ENCODE measurements at regions not wholly inside any gene's neighbourhood (a gene's known extent, or its start where the extent isn't known, plus 50 kb on each side); places are given as distances from the start of the nearest gene placed in this dataset.
A peak's percentile ranks its signal among the peaks of the same experiment; 100 is the strongest.

DNA sequence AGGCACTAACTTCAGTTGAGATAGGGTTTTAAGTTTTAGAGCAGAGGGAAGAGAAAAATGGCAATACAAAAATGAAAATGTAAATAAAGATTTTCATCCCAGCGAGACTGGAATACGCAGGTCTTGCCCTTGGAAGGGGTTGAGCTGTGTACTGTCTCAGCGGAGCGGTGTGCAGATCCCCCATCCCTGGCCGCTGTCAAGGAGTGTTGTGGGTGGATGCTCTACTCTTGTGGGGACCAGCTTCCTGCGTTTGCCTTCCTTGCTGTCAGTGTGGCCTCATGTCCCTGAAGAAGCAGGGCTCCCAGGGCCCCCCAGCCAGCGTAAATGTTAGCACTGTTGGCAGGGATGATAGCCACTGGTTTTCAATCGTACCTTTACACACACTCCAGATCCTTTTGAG, 249.7 kb upstream of the PITRM1 start:
- ChIA-PET CTCF (no interaction called here), POLR2A (no interaction called here)
- intact Hi-C loops (cut with micrococcal nuclease), result no loop called here
- no peak for DNase-seq
- Mint-ChIP-seq H3K27me3 (peaks cover 27% of the 10 kb centered on the region), H3K4me3 (no peak overlapping the region), H3K9me3 (ENCODE audit: insufficient read depth) (no peaks in the 10 kb centered on the region), H3K27ac (no peak overlapping the region), H3K4me1 (peaks cover 9% of the 10 kb centered on the region)
- H3K4me1 ChIP-seq (ENCODE audit: control insufficient read depth in 2 of 2, insufficient read depth in 2 of 2, low read length in 2 of 2), result peaks cover 8 to 10% of the 10 kb centered on the region in 2 donors
- WGBS (ENCODE audit: insufficient coverage), result 84% methylated on average over 5 of the region's 8 CpGs
- no peak overlapping the region for H3K27ac ChIP-seq (ENCODE audit: low read length in 2 of 2)
- H3K27me3 ChIP-seq (replicated peaks in 1 of 4; ENCODE audit: control extremely low read depth in 1 of 4, control insufficient read depth in 3 of 4, insufficient read depth in 4 of 4, low read length in 3 of 4), result peaks cover 0 to 15% (median 0%) of the 10 kb centered on the region in 4 experiments
- H3K4me3 ChIP-seq (ENCODE audit: control extremely low read depth in 1 of 5, extremely low read depth in 1 of 5, insufficient read depth in 1 of 5, low read depth in 2 of 5, low read length in 4 of 5), result no peak overlapping the region
- no peaks in the 10 kb centered on the region for H3K79me2 ChIP-seq (ENCODE audit: control insufficient read depth, insufficient read depth, low read length)
- TF ChIP-seq, protein P1, sequence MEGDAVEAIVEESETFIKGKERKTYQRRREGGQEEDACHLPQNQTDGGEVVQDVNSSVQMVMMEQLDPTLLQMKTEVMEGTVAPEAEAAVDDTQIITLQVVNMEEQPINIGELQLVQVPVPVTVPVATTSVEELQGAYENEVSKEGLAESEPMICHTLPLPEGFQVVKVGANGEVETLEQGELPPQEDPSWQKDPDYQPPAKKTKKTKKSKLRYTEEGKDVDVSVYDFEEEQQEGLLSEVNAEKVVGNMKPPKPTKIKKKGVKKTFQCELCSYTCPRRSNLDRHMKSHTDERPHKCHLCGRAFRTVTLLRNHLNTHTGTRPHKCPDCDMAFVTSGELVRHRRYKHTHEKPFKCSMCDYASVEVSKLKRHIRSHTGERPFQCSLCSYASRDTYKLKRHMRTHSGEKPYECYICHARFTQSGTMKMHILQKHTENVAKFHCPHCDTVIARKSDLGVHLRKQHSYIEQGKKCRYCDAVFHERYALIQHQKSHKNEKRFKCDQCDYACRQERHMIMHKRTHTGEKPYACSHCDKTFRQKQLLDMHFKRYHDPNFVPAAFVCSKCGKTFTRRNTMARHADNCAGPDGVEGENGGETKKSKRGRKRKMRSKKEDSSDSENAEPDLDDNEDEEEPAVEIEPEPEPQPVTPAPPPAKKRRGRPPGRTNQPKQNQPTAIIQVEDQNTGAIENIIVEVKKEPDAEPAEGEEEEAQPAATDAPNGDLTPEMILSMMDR (IDR thresholded peaks at IDR 0.05), result no peak
- no peak for TF ChIP-seq EZH2 (IDR thresholded peaks at IDR 0.05; ENCODE audit: borderline replicate concordance, insufficient read depth, low read depth, low read length, poor library complexity, severe bottlenecking)
- no peaks in the 10 kb centered on the region for H4K20me1 ChIP-seq (ENCODE audit: control insufficient read depth, insufficient read depth, low read length, poor library complexity, severe bottlenecking)
- no peak overlapping the region for H3K4me2 ChIP-seq (replicated peaks; ENCODE audit: low read depth, low read length, poor library complexity, severe bottlenecking)
- no peak overlapping the region for H3K9ac ChIP-seq (ENCODE audit: low read length)
- H3K9me3 ChIP-seq (ENCODE audit: control extremely low read depth in 1 of 3, control insufficient read depth in 2 of 3, insufficient read depth in 1 of 3, low read length in 2 of 3), result peaks cover 0 to 11% (median 0%) of the 10 kb centered on the region in 3 donors
- H2AFZ ChIP-seq (ENCODE audit: insufficient read depth, low read depth, low read length, poor library complexity, severe bottlenecking), result no peak overlapping the region
- H3K36me3 ChIP-seq (replicated peaks in 1 of 2; ENCODE audit: control extremely low read depth in 1 of 2, control insufficient read depth in 1 of 2, extremely low read depth in 1 of 2, insufficient read depth in 2 of 2, low read length in 1 of 2), result no peaks in the 10 kb centered on the region
- ATAC-seq (ENCODE audit: low read depth), result no peak

DNA sequence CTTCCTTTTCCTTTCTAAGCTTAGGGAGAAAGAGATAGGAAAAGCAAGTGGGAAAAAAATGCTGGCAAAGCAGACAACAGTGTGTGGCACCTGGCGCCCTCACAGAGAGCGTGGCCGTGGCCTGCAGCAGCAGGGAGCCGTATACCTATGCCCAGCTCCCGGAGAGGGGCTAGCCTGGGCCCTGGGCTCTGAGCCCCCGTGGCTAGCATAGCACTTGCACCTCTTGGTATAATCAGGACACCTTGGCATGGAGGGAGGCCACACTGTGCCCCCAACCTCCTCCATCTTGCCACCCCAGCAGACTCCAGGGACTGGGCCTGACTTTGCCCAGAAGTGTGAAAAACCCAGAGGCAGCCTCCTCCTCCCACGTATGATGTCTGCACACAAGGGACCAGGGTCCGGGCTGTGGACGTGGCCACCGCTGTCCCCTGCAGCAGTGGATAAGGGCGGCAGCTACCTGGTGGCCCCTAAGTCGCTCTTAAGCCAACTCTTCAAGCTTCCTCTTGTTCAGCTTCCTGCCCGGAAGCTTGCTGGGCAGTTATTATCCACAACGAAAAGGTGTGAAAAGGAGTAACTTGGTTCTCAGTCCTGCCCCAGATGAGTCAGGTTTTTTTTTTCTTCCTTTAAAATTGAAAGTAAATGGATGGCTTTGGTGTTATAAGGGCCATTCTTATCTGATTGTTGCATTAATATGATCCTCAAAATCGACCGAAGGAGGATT, 249.1 kb upstream of the PITRM1 start:
- ATAC-seq (ENCODE audit: low read depth), result no peak
- H3K4me2 ChIP-seq (replicated peaks; ENCODE audit: low read depth, low read length, poor library complexity, severe bottlenecking), result no peak overlapping the region
- no peaks in the 10 kb centered on the region for H4K20me1 ChIP-seq (ENCODE audit: control insufficient read depth, insufficient read depth, low read length, poor library complexity, severe bottlenecking)
- peaks cover 9% of the 10 kb centered on the region for H3K4me1 Mint-ChIP-seq
- ChIA-PET CTCF (no interaction called here), POLR2A (no interaction called here)
- peak overlapping the region; percentile 19 for H2AFZ ChIP-seq (ENCODE audit: insufficient read depth, low read depth, low read length, poor library complexity, severe bottlenecking)
- H3K4me3 Mint-ChIP-seq, result no peak overlapping the region
- peaks cover 0 to 11% (median 0%) of the 10 kb centered on the region in 3 donors for H3K9me3 ChIP-seq (ENCODE audit: control extremely low read depth in 1 of 3, control insufficient read depth in 2 of 3, insufficient read depth in 1 of 3, low read length in 2 of 3)
- H3K9me3 Mint-ChIP-seq (ENCODE audit: insufficient read depth), result no peaks in the 10 kb centered on the region
- no peak overlapping the region for H3K27ac ChIP-seq (ENCODE audit: low read length in 2 of 2)
- no peaks in the 10 kb centered on the region for H3K79me2 ChIP-seq (ENCODE audit: control insufficient read depth, insufficient read depth, low read length)
- H3K4me1 ChIP-seq (ENCODE audit: control insufficient read depth in 2 of 2, insufficient read depth in 2 of 2, low read length in 2 of 2), result peaks cover 8 to 10% of the 10 kb centered on the region in 2 donors
- peaks cover 24% of the 10 kb centered on the region for H3K27me3 Mint-ChIP-seq
- 70% methylated on average over 16 of the region's 16 CpGs for WGBS (ENCODE audit: insufficient coverage)
- intact Hi-C loops (cut with micrococcal nuclease), result no loop called here
- no peak overlapping the region for H3K27ac Mint-ChIP-seq
- H3K27me3 ChIP-seq (replicated peaks in 1 of 4; ENCODE audit: control extremely low read depth in 1 of 4, control insufficient read depth in 3 of 4, insufficient read depth in 4 of 4, low read length in 3 of 4), result peaks cover 0 to 15% (median 0%) of the 10 kb centered on the region in 4 experiments
- no peaks in the 10 kb centered on the region for H3K36me3 ChIP-seq (replicated peaks in 1 of 2; ENCODE audit: control extremely low read depth in 1 of 2, control insufficient read depth in 1 of 2, extremely low read depth in 1 of 2, insufficient read depth in 2 of 2, low read length in 1 of 2)
- TF ChIP-seq, protein P1 (IDR thresholded peaks at IDR 0.05), result no peak
- no peak for TF ChIP-seq EZH2 (IDR thresholded peaks at IDR 0.05; ENCODE audit: borderline replicate concordance, insufficient read depth, low read depth, low read length, poor library complexity, severe bottlenecking)
- no peak for DNase-seq
- no peak overlapping the region for H3K4me3 ChIP-seq (ENCODE audit: control extremely low read depth in 1 of 5, extremely low read depth in 1 of 5, insufficient read depth in 1 of 5, low read depth in 2 of 5, low read length in 4 of 5)
- H3K9ac ChIP-seq (ENCODE audit: low read length), result no peak overlapping the region

Measured in B cell (primary cell).